Gastroesophageal sphincter (tissue), 4 donors: ENCODE measurements at regions not wholly inside any gene's neighbourhood (a gene's known extent, or its start where the extent isn't known, plus 50 kb on each side); places are given as distances from the start of the nearest gene placed in this dataset.
"Not testable (repeated sequence)": the region's sequence is repeated elsewhere in the genome, so short reads cannot be mapped to it uniquely, and the experiment has no call there.

Source experiments
- ATAC-seq: fragments of 150-250 bp; one replicate; pipeline ENCODE4 v1.9.1; 2016; ENCODE audit warnings: mild to moderate bottlenecking, moderate library complexity
- H3K27ac ChIP-seq, 4 donors: fragments of 200-600 bp; sonication (generic) in 3 of 4; 1 replicate in 3 of 4; 2 replicates in 1 of 4; pipeline ENCODE4 v1.5.1; 2016 to 2019
- H3K27me3 ChIP-seq: fragments of 200-600 bp; sonication (generic); one replicate; pipeline ENCODE4 v1.5.1; 2019
- H3K36me3 ChIP-seq, 2 donors: fragments of 200-600 bp; sonication (generic); one replicate each; pipeline ENCODE4 v1.5.1; 2019; ENCODE audit warnings: control low read depth in 1 of 2
- H3K4me1 ChIP-seq, 3 donors: fragments of 200-600 bp; sonication (generic); 1 replicate in 2 of 3; 2 replicates in 1 of 3; pipeline ENCODE4 v1.5.1; 2016 to 2019; ENCODE audit warnings: control low read depth in 2 of 3
- H3K4me3 ChIP-seq, 2 donors: fragments of 200-600 bp; sonication (generic); one replicate each; pipeline ENCODE4 v1.5.1; 2019; ENCODE audit warnings: mild to moderate bottlenecking in 1 of 2, moderate library complexity in 1 of 2
- H3K9me3 ChIP-seq, 3 donors: fragments of 200-600 bp; sonication (generic); one replicate each; pipeline ENCODE4 v1.5.1; 2017 to 2019; ENCODE audit warnings: control low read depth in 2 of 3
- CTCF ChIP-seq, 4 experiments: fragments of 200-600 bp in 2 of 4; fragments of 450-650 bp in 2 of 4; sonication (generic) in 1 of 4; IDR thresholded peaks; one replicate each; pipeline ENCODE4 v1.5.1; 2017 to 2019; ENCODE audit warnings: antibody characterized with exemption in 4 of 4, mild to moderate bottlenecking in 2 of 4, moderate library complexity in 2 of 4
- EP300 ChIP-seq: sonication (generic); formaldehyde crosslinking; IDR thresholded peaks from one replicate; pipeline ENCODE4 v1.6.1; 2017; ENCODE audit warnings: antibody characterized with exemption, mild to moderate bottlenecking
- POLR2A ChIP-seq, 2 donors: fragments of 450-650 bp; IDR thresholded peaks; one replicate each; pipeline ENCODE4 v1.6.1; 2017; ENCODE audit warnings: antibody characterized with exemption in 2 of 2, mild to moderate bottlenecking in 2 of 2, moderate library complexity in 1 of 2
- POLR2AphosphoS5 ChIP-seq: sonication (generic); formaldehyde crosslinking; IDR thresholded peaks from one replicate; pipeline ENCODE4 v1.6.1; 2017; ENCODE audit warnings: antibody characterized with exemption
- WGBS, 2 donors: methylation state at CpG; one replicate each; pipeline ENCODE4 v1.1.5; 2018; ENCODE audit warnings: low coverage in 1 of 2; 5-methylcytosine and 5-hydroxymethylcytosine counted together

GRCh38 chr2:228372212-228372611 lies 190.7 kb upstream of the SPHKAP start:
- no peak for ATAC-seq
- H3K4me1 ChIP-seq = no peaks in the 10 kb centered on the region
- H3K36me3 ChIP-seq = no peaks in the 10 kb centered on the region
- WGBS, 2 donors = no CpG with 5 or more reads among the region's 2 CpGs
- H3K9me3 ChIP-seq = no peaks in the 10 kb centered on the region
- no peak overlapping the region for H3K27ac ChIP-seq
- TF ChIP-seq EP300 = no peak
- TF ChIP-seq POLR2A (IDR thresholded peaks at IDR 0.05) = no peak
- TF ChIP-seq POLR2AphosphoS5 = no peak
- TF ChIP-seq CTCF (IDR thresholded peaks at IDR 0.05) = no peak
- no peaks in the 10 kb centered on the region for H3K27me3 ChIP-seq
- no peak overlapping the region for H3K4me3 ChIP-seq

GRCh38 chr2:228369400-228370031 lies 188.0 kb upstream of the SPHKAP start:
- no peak overlapping the region for H3K4me3 ChIP-seq
- H3K4me1 ChIP-seq = no peaks in the 10 kb centered on the region
- no peaks in the 10 kb centered on the region for H3K9me3 ChIP-seq
- no peak for ATAC-seq
- no peak overlapping the region for H3K27ac ChIP-seq
- TF ChIP-seq POLR2AphosphoS5 (no peak), EP300 (no peak), CTCF (IDR thresholded peaks at IDR 0.05) (no peak), POLR2A (IDR thresholded peaks at IDR 0.05) (no peak)
- WGBS, 2 donors = 84 to 93% methylated on average over 4 to 5 of the region's 5 CpGs
- no peaks in the 10 kb centered on the region for H3K27me3 ChIP-seq
- H3K36me3 ChIP-seq = no peaks in the 10 kb centered on the region

GRCh38 chr2:228367356-228367755 lies 185.9 kb upstream of the SPHKAP start:
- Histone ChIP-seq H3K4me3 (no peak overlapping the region), H3K27ac (no peak overlapping the region), H3K36me3 (no peaks in the 10 kb centered on the region), H3K9me3 (no peaks in the 10 kb centered on the region), H3K4me1 (no peaks in the 10 kb centered on the region), H3K27me3 (no peaks in the 10 kb centered on the region)
- ATAC-seq = no peak
- no peak for TF ChIP-seq POLR2A (IDR thresholded peaks at IDR 0.05)
- 67 to 81% methylated on average over 2 of the region's 2 CpGs for WGBS, 2 donors

GRCh38 chr2:228359473-228359872 lies 178.0 kb upstream of the SPHKAP start:
- H3K27me3 ChIP-seq = no peaks in the 10 kb centered on the region
- H3K27ac ChIP-seq = no peak overlapping the region
- WGBS, 2 donors = 19 to 36% methylated on average over 1 of the region's 1 CpG
- no peak overlapping the region for H3K4me3 ChIP-seq
- TF ChIP-seq EP300 (no peak), POLR2A (IDR thresholded peaks at IDR 0.05) (no peak), POLR2AphosphoS5 (no peak), CTCF (IDR thresholded peaks at IDR 0.05) (no peak)
- no peaks in the 10 kb centered on the region for H3K4me1 ChIP-seq
- no peaks in the 10 kb centered on the region for H3K9me3 ChIP-seq
- H3K36me3 ChIP-seq = no peaks in the 10 kb centered on the region
- ATAC-seq = no peak

- no peak for ATAC-seq
- WGBS, 2 donors = 47 to 59% methylated on average over 2 of the region's 2 CpGs
Observed at GRCh38 chr2:228355897-228356296, 174.4 kb upstream of the SPHKAP start.

GRCh38 chr2:228352980-228353379 lies 171.5 kb upstream of the SPHKAP start:
- H3K36me3 ChIP-seq, H3K4me1 ChIP-seq, ATAC-seq, H3K27ac ChIP-seq, H3K27me3 ChIP-seq, H3K4me3 ChIP-seq, H3K9me3 ChIP-seq: not testable (repeated sequence)
- WGBS, 2 donors = 88 to 100% methylated on average over 1 to 10 of the region's 12 CpGs

More at GRCh38 chr2:228355897-228356296, 174.4 kb upstream of the SPHKAP start:
- Histone ChIP-seq H3K27ac (no peak overlapping the region), H3K4me3 (no peak overlapping the region), H3K36me3 (no peaks in the 10 kb centered on the region), H3K27me3 (no peaks in the 10 kb centered on the region), H3K4me1 (no peaks in the 10 kb centered on the region), H3K9me3 (no peaks in the 10 kb centered on the region)
- no peak for TF ChIP-seq POLR2AphosphoS5
- no peak for TF ChIP-seq CTCF (IDR thresholded peaks at IDR 0.05)
- no peak for TF ChIP-seq POLR2A (IDR thresholded peaks at IDR 0.05)
- no peak for TF ChIP-seq EP300
